ENCODE measurements at regions not wholly inside any gene's neighbourhood (a gene's known extent, or its start where the extent isn't known, plus 50 kb on each side); places are given as distances from the start of the nearest gene placed in this dataset.

GRCh38 chr3:69651765-69652164 is 87.5 kb upstream of the MITF start:
- TF ChIP-seq, protein P1, sequence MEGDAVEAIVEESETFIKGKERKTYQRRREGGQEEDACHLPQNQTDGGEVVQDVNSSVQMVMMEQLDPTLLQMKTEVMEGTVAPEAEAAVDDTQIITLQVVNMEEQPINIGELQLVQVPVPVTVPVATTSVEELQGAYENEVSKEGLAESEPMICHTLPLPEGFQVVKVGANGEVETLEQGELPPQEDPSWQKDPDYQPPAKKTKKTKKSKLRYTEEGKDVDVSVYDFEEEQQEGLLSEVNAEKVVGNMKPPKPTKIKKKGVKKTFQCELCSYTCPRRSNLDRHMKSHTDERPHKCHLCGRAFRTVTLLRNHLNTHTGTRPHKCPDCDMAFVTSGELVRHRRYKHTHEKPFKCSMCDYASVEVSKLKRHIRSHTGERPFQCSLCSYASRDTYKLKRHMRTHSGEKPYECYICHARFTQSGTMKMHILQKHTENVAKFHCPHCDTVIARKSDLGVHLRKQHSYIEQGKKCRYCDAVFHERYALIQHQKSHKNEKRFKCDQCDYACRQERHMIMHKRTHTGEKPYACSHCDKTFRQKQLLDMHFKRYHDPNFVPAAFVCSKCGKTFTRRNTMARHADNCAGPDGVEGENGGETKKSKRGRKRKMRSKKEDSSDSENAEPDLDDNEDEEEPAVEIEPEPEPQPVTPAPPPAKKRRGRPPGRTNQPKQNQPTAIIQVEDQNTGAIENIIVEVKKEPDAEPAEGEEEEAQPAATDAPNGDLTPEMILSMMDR (IDR thresholded peaks at IDR 0.05; ENCODE audit: insufficient read depth, low read depth, low read length): no peak
- DNase-seq (ENCODE audit: low read depth): no peak
- H3K4me3 ChIP-seq (ENCODE audit: low read depth, low read length): no peak overlapping the region
- H3K27me3 ChIP-seq (ENCODE audit: control insufficient read depth, insufficient read depth, low read length): no peaks in the 10 kb centered on the region; the same call in 1 of the 2 replicates
- POLR2A ChIA-PET: no interaction called here
- no peaks in the 10 kb centered on the region for H3K36me3 ChIP-seq (ENCODE audit: control insufficient read depth, insufficient read depth, low read length)
- CTCF ChIA-PET: no interaction called here

- TF ChIP-seq, protein P1 (IDR thresholded peaks at IDR 0.05; ENCODE audit: insufficient read depth, low read depth, low read length): no peak
- H3K27me3 ChIP-seq (ENCODE audit: control insufficient read depth, insufficient read depth, low read length): no peaks in the 10 kb centered on the region
- DNase-seq (ENCODE audit: low read depth): no peak
- H3K36me3 ChIP-seq (ENCODE audit: control insufficient read depth, insufficient read depth, low read length): no peaks in the 10 kb centered on the region
- ChIA-PET CTCF (no interaction called here), POLR2A (no interaction called here)
- H3K4me3 ChIP-seq (ENCODE audit: low read depth, low read length): no peak overlapping the region
Observed at GRCh38 chr3:69650066-69650419, 89.2 kb upstream of the MITF start.

DNA sequence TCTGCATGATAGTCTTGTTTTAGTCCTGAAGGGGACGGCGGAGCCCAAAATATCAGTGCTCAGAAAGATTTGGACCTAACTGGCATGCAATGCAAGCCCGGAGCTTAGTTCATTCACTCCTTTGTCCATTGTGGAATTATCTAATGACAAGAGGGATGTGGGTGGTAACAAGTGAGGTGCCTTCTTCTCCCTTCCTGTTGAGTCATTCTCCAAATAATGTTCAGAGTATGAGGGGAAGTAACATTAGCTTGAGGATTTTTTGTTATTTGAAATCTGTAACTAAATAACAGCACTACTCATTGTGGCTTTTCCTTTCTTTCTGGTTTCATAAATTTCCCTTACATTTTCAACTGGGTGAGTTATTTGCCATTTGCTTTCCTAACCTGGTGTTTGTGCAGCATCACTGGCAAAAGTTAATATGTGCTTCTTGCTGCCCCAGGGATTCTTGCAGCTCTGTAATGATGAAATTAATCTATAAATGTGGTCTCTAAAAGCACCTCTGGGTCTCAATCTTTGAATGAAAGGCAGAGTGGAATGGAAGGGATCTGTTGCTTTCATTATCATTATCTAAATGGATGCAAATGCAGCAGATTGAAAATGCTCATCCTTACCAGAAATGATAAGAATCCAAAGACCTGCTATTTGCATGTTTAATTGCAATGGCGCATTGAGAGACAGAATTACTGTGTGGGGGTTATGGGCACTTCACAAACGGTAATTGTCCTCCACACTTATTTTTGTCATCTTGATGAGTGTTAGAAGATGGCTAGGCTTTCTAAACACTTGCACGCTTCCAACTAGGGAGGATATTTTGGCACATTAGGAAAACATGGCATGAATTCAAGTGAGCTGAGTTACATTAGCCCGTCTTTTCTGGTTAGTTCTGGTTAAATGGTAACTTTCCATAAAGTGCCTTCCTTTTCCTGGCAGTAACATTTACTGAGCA is 89.9 kb upstream of the MITF start:
- ChIA-PET POLR2A (no interaction called here), CTCF (no interaction called here)
- H3K36me3 ChIP-seq (ENCODE audit: control insufficient read depth, insufficient read depth, low read length): no peaks in the 10 kb centered on the region
- H3K27me3 ChIP-seq (ENCODE audit: control insufficient read depth, insufficient read depth, low read length): no peaks in the 10 kb centered on the region
- DNase-seq (ENCODE audit: low read depth): no peak
- H3K4me3 ChIP-seq (ENCODE audit: low read depth, low read length): no peak overlapping the region
- TF ChIP-seq, protein P1 (IDR thresholded peaks at IDR 0.05; ENCODE audit: insufficient read depth, low read depth, low read length): no peak

DNA sequence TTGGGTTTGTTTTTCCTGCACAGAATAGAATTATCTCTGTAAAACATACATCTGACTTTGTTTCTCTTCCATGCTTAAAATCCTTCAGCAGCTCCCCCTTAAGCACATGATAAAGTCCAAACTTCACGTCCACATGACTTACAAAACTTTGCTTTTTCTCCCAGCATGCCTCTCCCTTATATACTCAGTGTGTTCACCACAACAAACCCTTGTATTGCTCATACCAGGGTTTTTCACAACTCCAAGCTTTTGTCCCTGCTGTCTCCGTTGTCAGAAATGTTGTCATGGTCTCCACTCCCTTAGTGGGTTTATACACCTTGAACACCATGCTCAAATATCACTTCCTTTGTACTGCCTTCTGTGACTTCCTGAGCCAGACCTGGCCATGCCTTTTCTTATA is 91.1 kb upstream of the MITF start:
- Histone ChIP-seq H3K4me3 (ENCODE audit: low read depth, low read length) (no peak overlapping the region), H3K27me3 (ENCODE audit: control insufficient read depth, insufficient read depth, low read length) (no peaks in the 10 kb centered on the region), H3K36me3 (ENCODE audit: control insufficient read depth, insufficient read depth, low read length) (no peaks in the 10 kb centered on the region)
- DNase-seq (ENCODE audit: low read depth): no peak
- POLR2A ChIA-PET: no interaction called here
- TF ChIP-seq, protein P1 (IDR thresholded peaks at IDR 0.05; ENCODE audit: insufficient read depth, low read depth, low read length): no peak
- CTCF ChIA-PET: interaction anchor here (0.9 to 1.0 kb wide), 2 partner anchors 9 to 19 kb away, joined by 3 read pairs; no protein-coding TSS in a partner anchor

DNA sequence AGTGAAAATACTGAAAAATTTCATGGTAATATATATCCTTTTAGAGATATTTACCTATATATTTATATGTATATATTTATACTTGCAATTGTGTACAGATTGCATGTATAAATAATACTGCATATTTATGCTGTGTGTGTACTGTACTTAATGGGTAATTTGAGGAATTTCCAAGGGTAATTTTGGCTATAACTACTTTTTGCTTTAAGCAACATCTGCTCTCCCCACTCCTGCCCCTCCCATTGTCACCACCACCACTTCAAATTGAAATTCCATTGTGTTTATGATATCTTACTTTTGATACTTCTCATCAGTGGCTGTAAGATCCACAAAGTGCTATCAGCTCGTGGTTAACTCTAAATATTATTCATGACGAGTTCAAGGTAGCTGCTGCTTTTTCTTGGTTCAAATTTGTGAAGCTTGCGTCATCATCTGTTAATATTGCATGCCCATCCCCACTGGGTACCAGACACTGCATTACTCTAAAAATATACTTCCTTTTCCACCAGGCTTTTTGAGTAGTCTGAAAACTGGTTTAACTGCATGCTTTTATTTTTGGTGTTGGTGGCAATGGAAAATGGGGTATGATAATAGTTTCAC is 91.7 kb upstream of the MITF start:
- no peak overlapping the region for H3K4me3 ChIP-seq (ENCODE audit: low read depth, low read length)
- no peaks in the 10 kb centered on the region for H3K36me3 ChIP-seq (ENCODE audit: control insufficient read depth, insufficient read depth, low read length)
- ChIA-PET POLR2A (no interaction called here), CTCF (interaction anchor here (0.9 to 1.0 kb wide), 2 partner anchors 9 to 19 kb away, joined by 3 read pairs; no protein-coding TSS in a partner anchor)
- no peak for DNase-seq (ENCODE audit: low read depth)
- no peaks in the 10 kb centered on the region for H3K27me3 ChIP-seq (ENCODE audit: control insufficient read depth, insufficient read depth, low read length)
- TF ChIP-seq, protein P1 (IDR thresholded peaks at IDR 0.05; ENCODE audit: insufficient read depth, low read depth, low read length): no peak
